ENCODE measurements at regions not wholly inside any gene's neighbourhood (a gene's known extent, or its start where the extent isn't known, plus 50 kb on each side); places are given as distances from the start of the nearest gene placed in this dataset.

DNA sequence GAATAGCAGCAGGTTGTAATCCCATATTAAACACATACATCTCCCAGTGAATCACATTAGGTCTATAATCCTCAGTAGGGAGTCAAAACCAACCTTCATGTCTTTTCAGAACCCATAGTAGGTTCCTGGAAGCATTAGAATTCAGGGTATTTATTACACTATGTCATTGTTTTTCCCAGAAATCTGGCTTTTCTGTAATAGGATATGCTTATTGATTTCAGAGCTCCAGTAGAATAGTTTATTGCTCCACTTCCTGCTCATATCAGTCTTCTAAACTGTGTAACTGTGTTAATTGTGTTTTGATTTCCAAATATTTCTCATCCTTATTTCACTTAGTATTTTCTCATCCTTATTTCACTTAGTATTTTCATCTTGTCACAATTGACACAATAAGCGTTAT is 268.0 kb downstream of the CCDC59 start:
- ChIA-PET CTCF (no interaction called here), POLR2A (no interaction called here)
- TF ChIP-seq MYBL2 (CRISPR knock-in tag; IDR thresholded peaks at IDR 0.05) (no peak), FOXJ3 (CRISPR knock-in tag; IDR thresholded peaks at IDR 0.05; ENCODE audit: borderline replicate concordance) (no peak), E2F1 (CRISPR knock-in tag; IDR thresholded peaks at IDR 0.05) (no peak)
- no peaks in the 10 kb centered on the region for H3K4me1 Mint-ChIP-seq
- no peak overlapping the region for H3K27ac Mint-ChIP-seq
- H3K4me3 Mint-ChIP-seq: no peak overlapping the region
- peaks cover 2% of the 10 kb centered on the region; the same call in 1 of the 2 replicates for H3K27me3 Mint-ChIP-seq (ENCODE audit: low read depth)
- H3K36me3 Mint-ChIP-seq: no peaks in the 10 kb centered on the region
- DNase-seq (ENCODE audit: low spot score): no peak
- ATAC-seq: no peak
- H3K9me3 Mint-ChIP-seq: peaks cover 19% of the 10 kb centered on the region

DNA sequence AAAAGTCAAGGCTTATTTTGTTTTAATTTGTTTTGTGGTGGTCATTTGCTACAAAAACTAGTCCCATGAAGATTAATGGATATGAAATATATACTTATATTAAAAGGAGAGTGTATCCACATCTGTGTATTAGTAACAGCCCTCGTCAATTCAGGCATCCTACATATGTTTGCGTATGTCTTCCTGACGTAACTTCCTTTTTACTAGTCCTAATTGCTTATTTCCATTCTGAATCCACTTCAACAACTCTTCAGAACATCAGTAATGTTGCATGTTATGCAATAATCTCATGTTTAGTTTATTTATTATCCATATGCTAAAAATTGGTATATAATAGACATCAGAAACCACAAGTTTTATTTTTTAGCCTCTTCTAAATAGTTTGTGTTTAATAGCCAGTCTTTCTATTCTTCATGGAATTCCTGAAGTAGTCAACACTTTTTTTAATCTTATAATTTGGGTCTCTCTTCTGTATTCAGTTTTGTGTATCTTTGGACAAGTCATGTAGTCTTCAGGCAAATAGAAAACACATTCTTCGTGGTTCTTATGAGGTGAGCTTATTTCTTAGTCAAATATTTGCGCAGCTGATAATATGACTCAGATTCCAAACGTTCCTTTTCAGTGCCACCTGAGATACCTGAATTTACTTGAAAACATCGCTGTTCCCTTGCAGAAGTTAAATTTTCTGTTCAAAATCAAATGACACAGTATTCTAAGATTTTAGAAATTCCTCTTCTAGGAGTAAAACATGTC is 268.6 kb downstream of the CCDC59 start:
- H3K36me3 Mint-ChIP-seq: no peaks in the 10 kb centered on the region
- H3K4me3 Mint-ChIP-seq: no peak overlapping the region
- DNase-seq (ENCODE audit: low spot score): no peak
- CTCF ChIA-PET: no interaction called here
- ATAC-seq: no peak
- H3K4me1 Mint-ChIP-seq: no peaks in the 10 kb centered on the region
- no peak overlapping the region for H3K27ac Mint-ChIP-seq
- peaks cover 23% of the 10 kb centered on the region for H3K9me3 Mint-ChIP-seq
- POLR2A ChIA-PET: no interaction called here
- peaks cover 2% of the 10 kb centered on the region; the same call in 1 of the 2 replicates for H3K27me3 Mint-ChIP-seq (ENCODE audit: low read depth)
- TF ChIP-seq, protein P1, sequence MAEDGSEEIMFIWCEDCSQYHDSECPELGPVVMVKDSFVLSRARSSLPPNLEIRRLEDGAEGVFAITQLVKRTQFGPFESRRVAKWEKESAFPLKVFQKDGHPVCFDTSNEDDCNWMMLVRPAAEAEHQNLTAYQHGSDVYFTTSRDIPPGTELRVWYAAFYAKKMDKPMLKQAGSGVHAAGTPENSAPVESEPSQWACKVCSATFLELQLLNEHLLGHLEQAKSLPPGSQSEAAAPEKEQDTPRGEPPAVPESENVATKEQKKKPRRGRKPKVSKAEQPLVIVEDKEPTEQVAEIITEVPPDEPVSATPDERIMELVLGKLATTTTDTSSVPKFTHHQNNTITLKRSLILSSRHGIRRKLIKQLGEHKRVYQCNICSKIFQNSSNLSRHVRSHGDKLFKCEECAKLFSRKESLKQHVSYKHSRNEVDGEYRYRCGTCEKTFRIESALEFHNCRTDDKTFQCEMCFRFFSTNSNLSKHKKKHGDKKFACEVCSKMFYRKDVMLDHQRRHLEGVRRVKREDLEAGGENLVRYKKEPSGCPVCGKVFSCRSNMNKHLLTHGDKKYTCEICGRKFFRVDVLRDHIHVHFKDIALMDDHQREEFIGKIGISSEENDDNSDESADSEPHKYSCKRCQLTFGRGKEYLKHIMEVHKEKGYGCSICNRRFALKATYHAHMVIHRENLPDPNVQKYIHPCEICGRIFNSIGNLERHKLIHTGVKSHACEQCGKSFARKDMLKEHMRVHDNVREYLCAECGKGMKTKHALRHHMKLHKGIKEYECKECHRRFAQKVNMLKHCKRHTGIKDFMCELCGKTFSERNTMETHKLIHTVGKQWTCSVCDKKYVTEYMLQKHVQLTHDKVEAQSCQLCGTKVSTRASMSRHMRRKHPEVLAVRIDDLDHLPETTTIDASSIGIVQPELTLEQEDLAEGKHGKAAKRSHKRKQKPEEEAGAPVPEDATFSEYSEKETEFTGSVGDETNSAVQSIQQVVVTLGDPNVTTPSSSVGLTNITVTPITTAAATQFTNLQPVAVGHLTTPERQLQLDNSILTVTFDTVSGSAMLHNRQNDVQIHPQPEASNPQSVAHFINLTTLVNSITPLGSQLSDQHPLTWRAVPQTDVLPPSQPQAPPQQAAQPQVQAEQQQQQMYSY (CRISPR knock-in tag; IDR thresholded peaks at IDR 0.05): no peak
- TF ChIP-seq ZNF671 (CRISPR knock-in tag; IDR thresholded peaks at IDR 0.05): no peak
- no peak for TF ChIP-seq CREM (CRISPR knock-in tag; IDR thresholded peaks at IDR 0.05)
- TF ChIP-seq, protein P2, sequence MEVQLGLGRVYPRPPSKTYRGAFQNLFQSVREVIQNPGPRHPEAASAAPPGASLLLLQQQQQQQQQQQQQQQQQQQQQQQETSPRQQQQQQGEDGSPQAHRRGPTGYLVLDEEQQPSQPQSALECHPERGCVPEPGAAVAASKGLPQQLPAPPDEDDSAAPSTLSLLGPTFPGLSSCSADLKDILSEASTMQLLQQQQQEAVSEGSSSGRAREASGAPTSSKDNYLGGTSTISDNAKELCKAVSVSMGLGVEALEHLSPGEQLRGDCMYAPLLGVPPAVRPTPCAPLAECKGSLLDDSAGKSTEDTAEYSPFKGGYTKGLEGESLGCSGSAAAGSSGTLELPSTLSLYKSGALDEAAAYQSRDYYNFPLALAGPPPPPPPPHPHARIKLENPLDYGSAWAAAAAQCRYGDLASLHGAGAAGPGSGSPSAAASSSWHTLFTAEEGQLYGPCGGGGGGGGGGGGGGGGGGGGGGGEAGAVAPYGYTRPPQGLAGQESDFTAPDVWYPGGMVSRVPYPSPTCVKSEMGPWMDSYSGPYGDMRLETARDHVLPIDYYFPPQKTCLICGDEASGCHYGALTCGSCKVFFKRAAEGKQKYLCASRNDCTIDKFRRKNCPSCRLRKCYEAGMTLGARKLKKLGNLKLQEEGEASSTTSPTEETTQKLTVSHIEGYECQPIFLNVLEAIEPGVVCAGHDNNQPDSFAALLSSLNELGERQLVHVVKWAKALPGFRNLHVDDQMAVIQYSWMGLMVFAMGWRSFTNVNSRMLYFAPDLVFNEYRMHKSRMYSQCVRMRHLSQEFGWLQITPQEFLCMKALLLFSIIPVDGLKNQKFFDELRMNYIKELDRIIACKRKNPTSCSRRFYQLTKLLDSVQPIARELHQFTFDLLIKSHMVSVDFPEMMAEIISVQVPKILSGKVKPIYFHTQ (CRISPR knock-in tag; IDR thresholded peaks at IDR 0.05): no peak
- TF ChIP-seq, protein P3, sequence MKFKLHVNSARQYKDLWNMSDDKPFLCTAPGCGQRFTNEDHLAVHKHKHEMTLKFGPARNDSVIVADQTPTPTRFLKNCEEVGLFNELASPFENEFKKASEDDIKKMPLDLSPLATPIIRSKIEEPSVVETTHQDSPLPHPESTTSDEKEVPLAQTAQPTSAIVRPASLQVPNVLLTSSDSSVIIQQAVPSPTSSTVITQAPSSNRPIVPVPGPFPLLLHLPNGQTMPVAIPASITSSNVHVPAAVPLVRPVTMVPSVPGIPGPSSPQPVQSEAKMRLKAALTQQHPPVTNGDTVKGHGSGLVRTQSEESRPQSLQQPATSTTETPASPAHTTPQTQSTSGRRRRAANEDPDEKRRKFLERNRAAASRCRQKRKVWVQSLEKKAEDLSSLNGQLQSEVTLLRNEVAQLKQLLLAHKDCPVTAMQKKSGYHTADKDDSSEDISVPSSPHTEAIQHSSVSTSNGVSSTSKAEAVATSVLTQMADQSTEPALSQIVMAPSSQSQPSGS (CRISPR knock-in tag; IDR thresholded peaks at IDR 0.05; ENCODE audit: borderline replicate concordance, low read depth): no peak
- no peak for TF ChIP-seq ZNF138 (CRISPR knock-in tag; conservative IDR thresholded peaks at IDR 0.05)
- TF ChIP-seq TEAD1 (CRISPR knock-in tag; IDR thresholded peaks at IDR 0.05): no peak
- TF ChIP-seq, protein P4, sequence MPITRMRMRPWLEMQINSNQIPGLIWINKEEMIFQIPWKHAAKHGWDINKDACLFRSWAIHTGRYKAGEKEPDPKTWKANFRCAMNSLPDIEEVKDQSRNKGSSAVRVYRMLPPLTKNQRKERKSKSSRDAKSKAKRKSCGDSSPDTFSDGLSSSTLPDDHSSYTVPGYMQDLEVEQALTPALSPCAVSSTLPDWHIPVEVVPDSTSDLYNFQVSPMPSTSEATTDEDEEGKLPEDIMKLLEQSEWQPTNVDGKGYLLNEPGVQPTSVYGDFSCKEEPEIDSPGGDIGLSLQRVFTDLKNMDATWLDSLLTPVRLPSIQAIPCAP (CRISPR knock-in tag; IDR thresholded peaks at IDR 0.05): no peak
- TF ChIP-seq SP1 (CRISPR knock-in tag; conservative IDR thresholded peaks at IDR 0.05): no peak
- TF ChIP-seq ZNF317 (CRISPR knock-in tag; IDR thresholded peaks at IDR 0.05; ENCODE audit: borderline replicate concordance, low read depth): no peak
- TF ChIP-seq ATF1 (CRISPR knock-in tag; IDR thresholded peaks at IDR 0.05): no peak
- TF ChIP-seq, protein P5, sequence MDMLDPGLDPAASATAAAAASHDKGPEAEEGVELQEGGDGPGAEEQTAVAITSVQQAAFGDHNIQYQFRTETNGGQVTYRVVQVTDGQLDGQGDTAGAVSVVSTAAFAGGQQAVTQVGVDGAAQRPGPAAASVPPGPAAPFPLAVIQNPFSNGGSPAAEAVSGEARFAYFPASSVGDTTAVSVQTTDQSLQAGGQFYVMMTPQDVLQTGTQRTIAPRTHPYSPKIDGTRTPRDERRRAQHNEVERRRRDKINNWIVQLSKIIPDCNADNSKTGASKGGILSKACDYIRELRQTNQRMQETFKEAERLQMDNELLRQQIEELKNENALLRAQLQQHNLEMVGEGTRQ (CRISPR knock-in tag; IDR thresholded peaks at IDR 0.05): no peak
- TF ChIP-seq FOXP4 (CRISPR knock-in tag; IDR thresholded peaks at IDR 0.05): no peak
- no peak for TF ChIP-seq NR2C2 (CRISPR knock-in tag; IDR thresholded peaks at IDR 0.05)
- TF ChIP-seq, protein P6, sequence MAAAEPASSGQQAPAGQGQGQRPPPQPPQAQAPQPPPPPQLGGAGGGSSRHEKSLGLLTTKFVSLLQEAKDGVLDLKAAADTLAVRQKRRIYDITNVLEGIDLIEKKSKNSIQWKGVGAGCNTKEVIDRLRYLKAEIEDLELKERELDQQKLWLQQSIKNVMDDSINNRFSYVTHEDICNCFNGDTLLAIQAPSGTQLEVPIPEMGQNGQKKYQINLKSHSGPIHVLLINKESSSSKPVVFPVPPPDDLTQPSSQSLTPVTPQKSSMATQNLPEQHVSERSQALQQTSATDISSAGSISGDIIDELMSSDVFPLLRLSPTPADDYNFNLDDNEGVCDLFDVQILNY (CRISPR knock-in tag; IDR thresholded peaks at IDR 0.05): no peak
